Neuronal stem cell (in vitro differentiated cells): ENCODE measurements at regions not wholly inside any gene's neighbourhood (a gene's known extent, or its start where the extent isn't known, plus 50 kb on each side); places are given as distances from the start of the nearest gene placed in this dataset.

ENCODE experiments used
- DNase-seq: peaks from one replicate; pipeline ENCODE4 v3.0.0-alpha.2; 2013; ENCODE audit warnings: low spot score
- H2AFZ ChIP-seq: one replicate; pipeline ENCODE4 v1.6.1; 2013; ENCODE audit warnings: mild to moderate bottlenecking, low read length, inconsistent platforms
- H2AK5ac ChIP-seq: 2 replicates; pipeline ENCODE4 v1.6.1; 2013; ENCODE audit warnings: low read depth, mild to moderate bottlenecking, inconsistent platforms, low read length, moderate library complexity, mixed read lengths
- H2BK120ac ChIP-seq: 2 replicates; pipeline ENCODE4 v1.6.1; 2013; ENCODE audit warnings: low read depth, mild to moderate bottlenecking, inconsistent platforms, low read length, moderate library complexity, mixed read lengths
- H2BK12ac ChIP-seq: one replicate; pipeline ENCODE4 v1.6.1; 2013; ENCODE audit warnings: low read length, inconsistent platforms
- H2BK15ac ChIP-seq: 2 replicates; pipeline ENCODE4 v1.6.1; 2013; ENCODE audit warnings: mild to moderate bottlenecking, low read length, inconsistent platforms, mixed read lengths
- H2BK5ac ChIP-seq: one replicate; pipeline ENCODE4 v1.6.1; 2013; ENCODE audit warnings: inconsistent platforms, mild to moderate bottlenecking, low read length, moderate library complexity
- H3K14ac ChIP-seq: one replicate; pipeline ENCODE4 v1.6.1; 2013; ENCODE audit warnings: low read length, inconsistent platforms
- H3K18ac ChIP-seq: 2 replicates; pipeline ENCODE4 v1.6.1; 2013; ENCODE audit warnings: low read length, inconsistent platforms
- H3K23ac ChIP-seq: 2 replicates; pipeline ENCODE4 v1.6.1; 2013; ENCODE audit warnings: low read depth, mild to moderate bottlenecking, mixed read lengths, low read length, inconsistent platforms; ENCODE audit not compliant: poor library complexity
- H3K27ac ChIP-seq: replicated peaks from 3 replicates; pipeline ENCODE4 v1.5.1; 2013; ENCODE audit warnings: low read length, inconsistent platforms
- H3K27me3 ChIP-seq, 3 experiments: 2 replicates each; pipeline ENCODE4 v1.6.1; 2013; ENCODE audit warnings: low read length in 3 of 3, mild to moderate bottlenecking in 2 of 3, inconsistent platforms in 1 of 3, low read depth in 1 of 3, mixed read lengths in 1 of 3, moderate library complexity in 1 of 3; ENCODE audit not compliant: control insufficient read depth in 3 of 3, insufficient read depth in 3 of 3
- H3K36me3 ChIP-seq, 2 donors: replicated peaks in 1 of 2; 2 replicates each; pipeline ENCODE4 v1.6.1; 2013; ENCODE audit warnings: low read length in 2 of 2; ENCODE audit not compliant: control insufficient read depth in 2 of 2, insufficient read depth in 2 of 2
- H3K4ac ChIP-seq: 2 replicates; pipeline ENCODE4 v1.6.1; 2013; ENCODE audit warnings: inconsistent platforms, mild to moderate bottlenecking, low read length, moderate library complexity
- H3K4me1 ChIP-seq, 2 donors: 1 replicate in 1 of 2; 2 replicates in 1 of 2; pipeline ENCODE4 v1.6.1; 2013; ENCODE audit warnings: low read length in 2 of 2, low read depth in 1 of 2; ENCODE audit not compliant: control insufficient read depth in 2 of 2, insufficient read depth in 1 of 2
- H3K4me2 ChIP-seq: one replicate; pipeline ENCODE4 v1.6.1; 2013; ENCODE audit warnings: mild to moderate bottlenecking, low read length, inconsistent platforms; ENCODE audit not compliant: insufficient read depth, poor library complexity, severe bottlenecking
- H3K4me3 ChIP-seq, 2 donors: 2 replicates each; pipeline ENCODE4 v1.5.1; 2013; ENCODE audit warnings: low read length in 2 of 2, mild to moderate bottlenecking in 2 of 2, inconsistent platforms in 1 of 2, moderate library complexity in 1 of 2
- H3K79me1 ChIP-seq: one replicate; pipeline ENCODE4 v1.6.1; 2013; ENCODE audit warnings: low read depth, mild to moderate bottlenecking, inconsistent platforms, low read length, moderate library complexity
- H3K9ac ChIP-seq: one replicate; pipeline ENCODE4 v1.6.1; 2013; ENCODE audit warnings: mild to moderate bottlenecking, low read depth, low read length, inconsistent platforms; ENCODE audit not compliant: poor library complexity
- H3K9me3 ChIP-seq, 2 donors: replicated peaks in 1 of 2; 2 replicates each; pipeline versions ENCODE3 to v1.6.1; 2013; ENCODE audit warnings: low read length in 2 of 2, mild to moderate bottlenecking in 2 of 2, inconsistent platforms in 1 of 2, low read depth in 1 of 2, mixed read lengths in 1 of 2, moderate library complexity in 1 of 2; ENCODE audit not compliant: control insufficient read depth in 2 of 2, insufficient read depth in 1 of 2
- H4K8ac ChIP-seq: one replicate; pipeline ENCODE4 v1.6.1; 2013; ENCODE audit warnings: low read depth, mild to moderate bottlenecking, inconsistent platforms, low read length, moderate library complexity
- H4K91ac ChIP-seq: one replicate; pipeline ENCODE4 v1.6.1; 2013; ENCODE audit warnings: low read length, low read depth, mild to moderate bottlenecking, inconsistent platforms; ENCODE audit not compliant: poor library complexity
- WGBS, 2 donors: extraction: QIAGEN DNeasy Blood & Tissue Kit; methylation state at CpG; one replicate each; pipeline ENCODE4 v1.1.7; 2013; ENCODE audit warnings: missing lambda C conversion rate in 2 of 2, mixed read lengths in 1 of 2; ENCODE audit not compliant: insufficient read length in 2 of 2, insufficient replicate concordance in 1 of 2; ENCODE audit errors: extremely low coverage in 2 of 2; 5-methylcytosine and 5-hydroxymethylcytosine counted together

DNA sequence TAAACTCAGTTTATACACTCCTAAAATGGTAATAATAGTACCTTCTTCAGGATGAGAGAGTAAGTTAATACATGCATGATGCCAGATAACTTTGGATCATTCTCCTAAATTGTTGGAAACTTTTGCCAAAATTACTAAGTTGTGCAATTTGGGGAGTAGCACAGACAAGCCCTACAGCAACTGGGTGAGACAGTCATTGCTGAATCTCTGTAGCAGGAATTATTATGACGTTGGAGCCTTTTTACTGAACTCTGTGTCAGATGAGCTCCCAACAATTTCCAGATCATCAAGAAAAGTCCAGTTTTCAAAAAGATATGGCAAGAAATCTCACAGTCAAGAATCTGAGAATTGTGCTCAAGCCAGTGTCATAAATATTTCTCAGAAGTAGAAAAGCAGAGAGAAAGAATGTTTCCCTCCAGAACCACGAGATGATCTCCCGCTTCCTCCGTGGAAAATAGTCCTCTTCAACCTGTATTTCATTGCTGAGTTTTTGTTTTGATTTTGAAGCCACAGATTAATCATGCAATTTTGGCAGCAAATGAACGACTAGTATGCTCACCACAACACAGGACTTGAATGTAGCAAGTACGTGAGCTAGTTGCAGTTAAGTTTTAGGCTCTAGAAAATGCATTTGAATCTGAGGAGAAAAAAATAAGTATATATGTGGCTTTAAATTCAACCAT lies 485.4 kb downstream of the CNTN6 start:
- H3K27me3 ChIP-seq, result no peaks in the 10 kb centered on the region
- H2AK5ac ChIP-seq, result no peak overlapping the region
- H3K9me3 ChIP-seq, result no peaks in the 10 kb centered on the region
- no peak overlapping the region for H3K18ac ChIP-seq
- no peak for DNase-seq
- no peak overlapping the region for H3K4me2 ChIP-seq
- H2BK15ac ChIP-seq, result no peak overlapping the region
- H3K4me3 ChIP-seq, result no peak overlapping the region
- no peak overlapping the region for H3K9ac ChIP-seq
- H3K14ac ChIP-seq, result no peak overlapping the region
- H3K4me1 ChIP-seq, result no peaks in the 10 kb centered on the region
- H3K27ac ChIP-seq, result no peak overlapping the region
- H2AFZ ChIP-seq, result no peak overlapping the region
- no CpG with 5 or more reads among the region's 6 CpGs for WGBS, 2 donors
- H3K23ac ChIP-seq, result no peak overlapping the region
- no peak overlapping the region for H3K4ac ChIP-seq
- H2BK12ac ChIP-seq, result no peak overlapping the region
- no peak overlapping the region for H4K91ac ChIP-seq
- H4K8ac ChIP-seq, result no peak overlapping the region
- H3K79me1 ChIP-seq, result no peaks in the 10 kb centered on the region
- H2BK5ac ChIP-seq, result no peak overlapping the region
- H3K36me3 ChIP-seq, result no peaks in the 10 kb centered on the region
- no peak overlapping the region for H2BK120ac ChIP-seq

DNA sequence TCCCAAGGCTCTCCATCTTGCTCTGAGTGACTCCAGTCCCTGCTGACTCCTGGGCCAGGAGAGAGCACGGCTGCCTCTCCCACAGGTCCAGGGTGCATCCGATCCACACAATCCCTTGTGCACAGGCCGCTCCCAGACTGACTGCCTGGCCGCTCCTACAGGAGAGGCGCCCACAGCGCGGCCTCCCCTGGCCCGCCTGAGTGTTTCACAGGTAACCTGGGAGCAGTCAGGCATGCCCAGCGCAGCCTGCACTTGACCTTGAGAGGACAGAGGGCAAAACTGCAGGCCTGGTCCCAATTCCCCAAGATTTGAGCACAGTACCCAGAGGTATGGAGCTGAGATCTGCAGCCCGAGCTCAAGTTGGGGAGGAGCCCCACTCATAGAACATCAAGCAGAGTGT lies 490.2 kb downstream of the CNTN6 start:
- no peak overlapping the region for H2BK15ac ChIP-seq
- no peaks in the 10 kb centered on the region for H3K9me3 ChIP-seq
- peak overlapping the region; percentile 13 for H3K18ac ChIP-seq
- peaks cover 0 to 3% of the 10 kb centered on the region in 2 donors for H3K4me1 ChIP-seq
- no peak overlapping the region for H2BK120ac ChIP-seq
- no peak overlapping the region for H3K23ac ChIP-seq
- H3K27ac ChIP-seq, result no peak overlapping the region
- H3K4me2 ChIP-seq, result no peak overlapping the region
- no peaks in the 10 kb centered on the region for H3K27me3 ChIP-seq
- peak overlapping the region; percentile 28 for H2AK5ac ChIP-seq
- no peak overlapping the region for H2AFZ ChIP-seq
- H4K8ac ChIP-seq, result no peak overlapping the region
- H2BK12ac ChIP-seq, result no peak overlapping the region
- no peak overlapping the region for H3K4me3 ChIP-seq
- H3K4ac ChIP-seq, result no peak overlapping the region
- H2BK5ac ChIP-seq, result no peak overlapping the region
- no peak overlapping the region for H3K14ac ChIP-seq
- H4K91ac ChIP-seq, result no peak overlapping the region
- no peak for DNase-seq
- no peaks in the 10 kb centered on the region for H3K36me3 ChIP-seq
- H3K79me1 ChIP-seq, result no peaks in the 10 kb centered on the region
- no peak overlapping the region for H3K9ac ChIP-seq
- WGBS, 2 donors, result no CpG with 5 or more reads among the region's 10 CpGs

DNA sequence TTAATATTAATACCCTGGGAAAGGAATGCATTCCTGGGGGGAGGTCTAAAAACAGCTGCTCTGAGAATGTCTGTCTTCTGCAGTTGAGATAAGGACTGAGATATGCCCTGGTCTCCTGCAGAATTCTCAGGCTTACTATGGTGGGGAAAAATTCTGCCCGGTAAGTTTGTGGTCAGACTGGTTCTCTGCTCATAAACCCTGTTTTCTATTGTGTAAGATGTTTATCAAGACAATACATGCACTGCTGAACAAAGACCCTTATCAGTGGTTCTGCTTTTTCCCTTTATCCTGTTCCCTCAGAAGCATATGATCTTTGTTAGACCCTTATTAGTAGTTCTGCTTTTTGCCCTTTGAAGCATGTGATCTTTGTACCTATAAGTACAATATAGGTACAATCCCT lies 494.6 kb downstream of the CNTN6 start:
- no peak overlapping the region for H3K23ac ChIP-seq
- H3K18ac ChIP-seq, result no peak overlapping the region
- H3K27me3 ChIP-seq, result no peaks in the 10 kb centered on the region
- no peak overlapping the region for H2BK5ac ChIP-seq
- H3K4me3 ChIP-seq, result no peak overlapping the region
- no peak for DNase-seq
- WGBS, 2 donors, result no CpG with 5 or more reads among the region's 1 CpG
- H3K4me2 ChIP-seq, result no peak overlapping the region
- no peak overlapping the region for H2AFZ ChIP-seq
- H3K9me3 ChIP-seq, result no peaks in the 10 kb centered on the region
- no peak overlapping the region for H4K91ac ChIP-seq
- no peak overlapping the region for H3K14ac ChIP-seq
- H3K4me1 ChIP-seq, result peaks cover 0 to 3% of the 10 kb centered on the region in 2 donors
- H3K4ac ChIP-seq, result no peak overlapping the region
- no peak overlapping the region for H2AK5ac ChIP-seq
- H2BK12ac ChIP-seq, result no peak overlapping the region
- no peaks in the 10 kb centered on the region for H3K36me3 ChIP-seq
- no peak overlapping the region for H2BK15ac ChIP-seq
- H3K9ac ChIP-seq, result no peak overlapping the region
- no peaks in the 10 kb centered on the region for H3K79me1 ChIP-seq
- H3K27ac ChIP-seq, result no peak overlapping the region
- no peak overlapping the region for H4K8ac ChIP-seq
- no peak overlapping the region for H2BK120ac ChIP-seq

DNA sequence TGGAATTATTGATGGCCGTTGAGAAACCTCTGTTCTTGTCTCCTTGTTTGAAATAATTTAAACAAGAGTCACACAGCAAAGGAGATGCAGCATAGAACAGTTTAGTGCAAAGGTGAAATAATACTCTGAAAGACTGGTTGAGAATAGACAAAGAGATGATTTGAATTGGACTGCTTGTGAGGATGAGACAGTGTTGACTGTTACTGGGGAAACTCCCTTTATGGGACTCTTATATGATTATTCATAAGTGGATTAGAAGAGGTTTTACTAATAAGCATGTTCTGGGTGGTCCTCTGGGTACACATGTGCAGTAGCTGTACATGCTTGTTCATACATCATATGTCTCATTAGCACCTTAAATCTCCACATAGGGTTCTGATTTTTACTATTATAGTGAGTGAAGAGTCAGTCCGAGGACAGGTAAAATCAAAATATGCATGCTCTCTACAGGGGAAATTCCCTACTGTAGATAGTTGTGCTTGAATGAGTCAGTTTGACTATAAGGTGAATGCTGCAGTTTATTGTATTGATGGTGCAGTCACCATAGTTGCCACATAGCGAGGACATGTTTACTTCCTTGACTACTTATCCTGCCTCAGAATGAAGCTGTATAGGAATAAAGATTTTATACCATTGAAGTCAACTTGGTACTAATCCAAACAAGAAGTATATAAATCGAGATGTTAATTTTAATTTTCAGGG lies 498.7 kb downstream of the CNTN6 start:
- Histone ChIP-seq H2BK12ac (no peak overlapping the region), H3K4me2 (no peak overlapping the region), H4K91ac (no peak overlapping the region), H3K9me3 (no peaks in the 10 kb centered on the region), H3K9ac (no peak overlapping the region), H3K4ac (no peak overlapping the region), H2AK5ac (no peak overlapping the region), H3K79me1 (no peaks in the 10 kb centered on the region), H3K14ac (no peak overlapping the region), H3K27me3 (no peaks in the 10 kb centered on the region), H2AFZ (no peak overlapping the region), H4K8ac (no peak overlapping the region), H2BK15ac (no peak overlapping the region), H3K27ac (no peak overlapping the region), H3K18ac (no peak overlapping the region), H3K36me3 (no peaks in the 10 kb centered on the region), H3K4me3 (no peak overlapping the region), H2BK120ac (no peak overlapping the region), H3K23ac (no peak overlapping the region), H2BK5ac (no peak overlapping the region), H3K4me1 (no peaks in the 10 kb centered on the region)
- DNase-seq, result no peak
- WGBS, 2 donors, result no CpG with 5 or more reads among the region's 4 CpGs
